CD14-positive monocyte (primary cell): ENCODE measurements at regions not wholly inside any gene's neighbourhood (a gene's known extent, or its start where the extent isn't known, plus 50 kb on each side); places are given as distances from the start of the nearest gene placed in this dataset.

Experiments
- DNase-seq, 3 donors: peaks; one replicate each; pipeline ENCODE4 v3.0.0-alpha.2; 2011 to 2022
- H2AFZ ChIP-seq: 2 replicates; pipeline ENCODE4 v1.6.0; 2012; ENCODE audit warnings: mild to moderate bottlenecking, low read depth, low read length, inconsistent platforms; ENCODE audit not compliant: insufficient read depth, poor library complexity, severe bottlenecking
- H3K27ac ChIP-seq, 2 donors: 1 replicate in 1 of 2; 2 replicates in 1 of 2; pipeline ENCODE4 v1.5.1; 2012 to 2013; ENCODE audit warnings: low read length in 2 of 2, control low read depth in 1 of 2, inconsistent platforms in 1 of 2, low read depth in 1 of 2, mild to moderate bottlenecking in 1 of 2
- H3K27me3 ChIP-seq, 2 donors: one replicate each; pipeline versions ENCODE4 v1.6.0 to v1.6.1; 2011 to 2013; ENCODE audit warnings: low read length in 2 of 2; ENCODE audit not compliant: control insufficient read depth in 2 of 2, insufficient read depth in 2 of 2
- H3K36me3 ChIP-seq, 2 donors: replicated peaks in 1 of 2; 1 replicate in 1 of 2; 2 replicates in 1 of 2; pipeline versions ENCODE4 v1.5.1 to v1.6.1; 2012 to 2013; ENCODE audit warnings: low read length in 2 of 2, control low read depth in 1 of 2, inconsistent platforms in 1 of 2, mild to moderate bottlenecking in 1 of 2; ENCODE audit not compliant: insufficient read depth in 2 of 2, control insufficient read depth in 1 of 2
- H3K4me1 ChIP-seq, 2 donors: 1 replicate in 1 of 2; 2 replicates in 1 of 2; pipeline versions ENCODE4 v1.5.1 to v1.6.1; 2012 to 2013; ENCODE audit warnings: low read length in 2 of 2, control low read depth in 1 of 2, inconsistent platforms in 1 of 2, mild to moderate bottlenecking in 1 of 2, moderate library complexity in 1 of 2; ENCODE audit not compliant: insufficient read depth in 2 of 2, control insufficient read depth in 1 of 2
- H3K4me2 ChIP-seq: replicated peaks from 2 replicates; pipeline ENCODE3; 2012; ENCODE audit warnings: low read length, moderate library complexity, mild to moderate bottlenecking; ENCODE audit not compliant: poor library complexity, severe bottlenecking; ENCODE audit errors: extremely low read depth
- H3K4me3 ChIP-seq, 3 experiments: fragments of 200-600 bp in 1 of 3; sonication (generic) in 1 of 3; replicated peaks in 1 of 3; 1 replicate in 2 of 3; 2 replicates in 1 of 3; pipeline ENCODE4 v1.5.1; 2011 to 2013; ENCODE audit warnings: low read length in 3 of 3, mild to moderate bottlenecking in 3 of 3, control low read depth in 2 of 3, low read depth in 2 of 3, inconsistent platforms in 1 of 3, moderate library complexity in 1 of 3
- H3K79me2 ChIP-seq: 2 replicates; pipeline ENCODE4 v1.6.0; 2012; ENCODE audit warnings: mild to moderate bottlenecking, control low read depth, inconsistent platforms, low read length, moderate library complexity; ENCODE audit not compliant: insufficient read depth
- H3K9ac ChIP-seq: 2 replicates; pipeline ENCODE4 v1.6.0; 2017; ENCODE audit warnings: low read length, mild to moderate bottlenecking; ENCODE audit not compliant: insufficient read depth, poor library complexity, severe bottlenecking
- H3K9me3 ChIP-seq, 2 donors: replicated peaks in 1 of 2; 1 replicate in 1 of 2; 2 replicates in 1 of 2; pipeline versions ENCODE4 v1.5.1 to v1.6.1; 2012 to 2013; ENCODE audit warnings: low read length in 2 of 2, control low read depth in 1 of 2; ENCODE audit not compliant: control insufficient read depth in 1 of 2, insufficient read depth in 1 of 2
- H4K20me1 ChIP-seq: 2 replicates; pipeline ENCODE4 v1.6.0; 2012; ENCODE audit warnings: mild to moderate bottlenecking, low read length, control low read depth, moderate library complexity; ENCODE audit not compliant: insufficient read depth
- H3K27ac Mint-ChIP-seq, 7 donors: one replicate each; pipeline ENCODE4 v1.8.0; 2020; ENCODE audit warnings: mild to moderate bottlenecking in 7 of 7, mixed read lengths in 7 of 7, moderate library complexity in 6 of 7, inconsistent platforms in 2 of 7
- H3K27me3 Mint-ChIP-seq, 3 donors: one replicate each; pipeline ENCODE4 v1.8.0; 2021 to 2022; ENCODE audit warnings: low read depth in 3 of 3, mild to moderate bottlenecking in 3 of 3, mixed read lengths in 3 of 3, moderate library complexity in 3 of 3, inconsistent platforms in 1 of 3
- H3K36me3 Mint-ChIP-seq, 2 donors: one replicate each; pipeline ENCODE4 v1.8.0; 2020; ENCODE audit warnings: mixed read lengths in 2 of 2, inconsistent platforms in 1 of 2, mild to moderate bottlenecking in 1 of 2
- H3K4me1 Mint-ChIP-seq: one replicate; pipeline ENCODE4 v1.8.0; 2020; ENCODE audit warnings: mild to moderate bottlenecking, mixed read lengths
- H3K4me3 Mint-ChIP-seq, 2 donors: one replicate each; pipeline ENCODE4 v1.8.0; 2020; ENCODE audit warnings: mild to moderate bottlenecking in 2 of 2, mixed read lengths in 2 of 2, moderate library complexity in 1 of 2
- H3K9me3 Mint-ChIP-seq, 7 donors: one replicate each; pipeline ENCODE4 v1.8.0; 2020 to 2022; ENCODE audit warnings: mixed read lengths in 7 of 7, mild to moderate bottlenecking in 6 of 7, moderate library complexity in 6 of 7, inconsistent platforms in 2 of 7
- WGBS: methylation state at CpG from one replicate; pipeline ENCODE4 v1.1.5; 2013; ENCODE audit warnings: missing lambda C conversion rate; ENCODE audit not compliant: insufficient coverage; 5-methylcytosine and 5-hydroxymethylcytosine counted together
- intact Hi-C, 2 donors: fragments of 100-400 bp; cut with micrococcal nuclease; formaldehyde crosslinking; loops; one replicate each; pipeline versions ENCODE4 v1.15.0 to v1.15.1; 2023
- TF ChIP-seq, protein P1 (sequence below): fragments of 200-600 bp; IDR thresholded peaks from one replicate; pipeline ENCODE4 v1.8.0; 2022; ENCODE audit warnings: antibody characterized with exemption, mild to moderate bottlenecking

DNA sequence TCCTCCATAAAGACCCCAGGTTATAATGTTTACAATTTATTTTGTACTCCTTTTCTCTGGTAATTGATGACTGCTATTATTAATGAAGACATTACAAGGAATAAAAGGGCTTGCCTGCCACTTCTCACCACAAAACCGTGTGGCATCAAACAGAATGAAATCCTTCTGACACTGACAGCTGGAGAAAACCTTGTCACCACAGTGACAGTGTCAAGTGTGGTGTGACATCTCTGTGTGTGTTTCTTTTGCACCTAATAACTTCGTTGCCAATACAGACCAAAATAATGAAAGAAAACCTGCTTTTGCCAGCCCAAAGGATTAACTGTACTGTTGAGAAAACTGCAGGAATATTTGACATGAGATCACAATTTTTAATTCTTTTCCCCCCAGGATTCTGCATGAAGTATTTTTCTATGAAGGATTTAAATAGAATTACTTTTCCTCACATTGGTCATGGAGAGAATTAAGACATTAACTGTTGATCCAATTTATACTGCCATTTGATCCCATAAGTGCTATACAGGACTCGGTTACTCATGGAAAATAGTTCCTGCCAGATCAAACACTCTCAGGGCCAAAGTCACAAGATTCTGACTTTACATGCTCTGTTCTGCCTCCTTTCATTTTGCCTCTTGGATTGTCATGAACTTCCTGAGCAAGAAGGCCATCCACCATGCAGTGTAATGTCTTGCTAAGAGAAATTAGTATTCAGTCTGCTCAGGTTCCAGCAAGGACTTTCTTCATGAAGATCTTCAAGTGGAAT, 60.4 kb upstream of the IFNG-AS1 start:
- 100% methylated on average over 1 of the region's 3 CpGs for WGBS

DNA sequence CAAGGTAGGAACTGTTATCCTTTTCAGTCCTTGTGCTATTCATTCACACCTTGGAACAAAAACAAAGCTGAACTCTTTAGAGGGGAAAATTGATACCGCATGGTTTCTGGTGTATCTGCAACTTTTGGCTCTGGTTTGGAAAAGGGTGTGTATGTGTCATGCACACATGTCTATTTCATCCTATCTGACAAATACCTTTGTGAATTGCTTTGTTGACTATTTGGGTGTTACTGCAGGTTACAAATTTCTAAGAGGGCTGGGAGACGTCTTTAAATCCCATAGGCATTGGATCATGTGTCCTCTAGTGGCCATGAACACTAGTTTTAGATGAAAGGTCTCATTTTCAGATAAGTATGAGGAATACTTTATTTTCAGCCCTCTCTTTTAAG, 59.9 kb upstream of the IFNG-AS1 start:
- Mint-ChIP-seq H3K36me3 (no peaks in the 10 kb centered on the region), H3K27ac (no peak overlapping the region), H3K4me1 (no peaks in the 10 kb centered on the region), H3K4me3 (no peak overlapping the region), H3K9me3 (peaks cover 0 to 3% (median 0%) of the 10 kb centered on the region in 7 donors), H3K27me3 (no peaks in the 10 kb centered on the region)
- no peak overlapping the region for H3K27ac ChIP-seq
- H3K4me3 ChIP-seq: no peak overlapping the region
- H4K20me1 ChIP-seq: no peaks in the 10 kb centered on the region
- DNase-seq: no peak
- H3K9me3 ChIP-seq: no peaks in the 10 kb centered on the region
- intact Hi-C loops: no loop called here
- WGBS: no CpG with 5 or more reads among the region's 2 CpGs
- no peak overlapping the region for H3K4me2 ChIP-seq
- TF ChIP-seq, protein P1, sequence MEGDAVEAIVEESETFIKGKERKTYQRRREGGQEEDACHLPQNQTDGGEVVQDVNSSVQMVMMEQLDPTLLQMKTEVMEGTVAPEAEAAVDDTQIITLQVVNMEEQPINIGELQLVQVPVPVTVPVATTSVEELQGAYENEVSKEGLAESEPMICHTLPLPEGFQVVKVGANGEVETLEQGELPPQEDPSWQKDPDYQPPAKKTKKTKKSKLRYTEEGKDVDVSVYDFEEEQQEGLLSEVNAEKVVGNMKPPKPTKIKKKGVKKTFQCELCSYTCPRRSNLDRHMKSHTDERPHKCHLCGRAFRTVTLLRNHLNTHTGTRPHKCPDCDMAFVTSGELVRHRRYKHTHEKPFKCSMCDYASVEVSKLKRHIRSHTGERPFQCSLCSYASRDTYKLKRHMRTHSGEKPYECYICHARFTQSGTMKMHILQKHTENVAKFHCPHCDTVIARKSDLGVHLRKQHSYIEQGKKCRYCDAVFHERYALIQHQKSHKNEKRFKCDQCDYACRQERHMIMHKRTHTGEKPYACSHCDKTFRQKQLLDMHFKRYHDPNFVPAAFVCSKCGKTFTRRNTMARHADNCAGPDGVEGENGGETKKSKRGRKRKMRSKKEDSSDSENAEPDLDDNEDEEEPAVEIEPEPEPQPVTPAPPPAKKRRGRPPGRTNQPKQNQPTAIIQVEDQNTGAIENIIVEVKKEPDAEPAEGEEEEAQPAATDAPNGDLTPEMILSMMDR: no peak
- no peak overlapping the region for H3K9ac ChIP-seq
- H3K4me1 ChIP-seq: no peaks in the 10 kb centered on the region
- H2AFZ ChIP-seq: no peak overlapping the region
- no peaks in the 10 kb centered on the region for H3K36me3 ChIP-seq
- H3K27me3 ChIP-seq: no peaks in the 10 kb centered on the region
- no peaks in the 10 kb centered on the region for H3K79me2 ChIP-seq

More for the DNA sequence above, 60.4 kb upstream of the IFNG-AS1 start:
- Mint-ChIP-seq H3K27ac (no peak overlapping the region), H3K36me3 (no peaks in the 10 kb centered on the region), H3K4me1 (no peaks in the 10 kb centered on the region), H3K27me3 (peaks cover 0 to under 1% (median 0%) of the 10 kb centered on the region in 3 donors), H3K9me3 (peaks cover 0 to 3% (median 0%) of the 10 kb centered on the region in 7 donors), H3K4me3 (no peak overlapping the region)
- no peak for DNase-seq
- intact Hi-C loops: no loop called here
- Histone ChIP-seq H3K27ac (no peak overlapping the region), H3K4me2 (no peak overlapping the region), H3K4me1 (no peaks in the 10 kb centered on the region), H3K9me3 (no peaks in the 10 kb centered on the region), H3K4me3 (no peak overlapping the region), H3K36me3 (no peaks in the 10 kb centered on the region), H4K20me1 (no peaks in the 10 kb centered on the region), H2AFZ (no peak overlapping the region), H3K27me3 (no peaks in the 10 kb centered on the region), H3K9ac (no peak overlapping the region), H3K79me2 (no peaks in the 10 kb centered on the region)
- TF ChIP-seq, protein P1: no peak
